ENCODE measurements at regions not wholly inside any gene's neighbourhood (a gene's known extent, or its start where the extent isn't known, plus 50 kb on each side); places are given as distances from the start of the nearest gene placed in this dataset.

GRCh38 chr5:154690488-154690887, 64.7 kb upstream of the LARP1 start:
- no peak for TF ChIP-seq CTCF (IDR thresholded peaks at IDR 0.05; ENCODE audit: low read depth, low read length)
- no peak for DNase-seq (ENCODE audit: extremely low read depth, low read depth)

- TF ChIP-seq CTCF (IDR thresholded peaks at IDR 0.05; ENCODE audit: low read depth, low read length): no peak
- no peak for DNase-seq (ENCODE audit: extremely low read depth, low read depth)
These were observed 68.7 kb upstream of the LARP1 start for GRCh38 chr5:154686490-154686889.

- TF ChIP-seq CTCF (IDR thresholded peaks at IDR 0.05; ENCODE audit: low read depth, low read length): no peak
These were observed 71.9 kb upstream of the LARP1 start for GRCh38 chr5:154683101-154683880.

GRCh38 chr5:154679501-154679900, 75.7 kb upstream of the LARP1 start:
- no peak for DNase-seq (ENCODE audit: extremely low read depth, low read depth)
- TF ChIP-seq CTCF (IDR thresholded peaks at IDR 0.05; ENCODE audit: low read depth, low read length): no peak

More at GRCh38 chr5:154683101-154683880, 71.9 kb upstream of the LARP1 start:
- DNase-seq (ENCODE audit: extremely low read depth, low read depth): no peak

GRCh38 chr5:154677921-154678320, 77.3 kb upstream of the LARP1 start:
- TF ChIP-seq CTCF (IDR thresholded peaks at IDR 0.05; ENCODE audit: low read depth, low read length): no peak
- DNase-seq (ENCODE audit: extremely low read depth, low read depth): no peak

GRCh38 chr5:154676508-154676907, 78.7 kb upstream of the LARP1 start:
- no peak for TF ChIP-seq CTCF (IDR thresholded peaks at IDR 0.05; ENCODE audit: low read depth, low read length)
- DNase-seq (ENCODE audit: extremely low read depth, low read depth): no peak

GRCh38 chr5:154674029-154674428, 81.1 kb upstream of the LARP1 start:
- TF ChIP-seq CTCF (IDR thresholded peaks at IDR 0.05; ENCODE audit: low read depth, low read length): no peak

More at GRCh38 chr5:154674029-154674428, 81.1 kb upstream of the LARP1 start:
- no peak for DNase-seq (ENCODE audit: extremely low read depth, low read depth)
